PC-9 (cell line): ENCODE measurements at regions not wholly inside any gene's neighbourhood (a gene's known extent, or its start where the extent isn't known, plus 50 kb on each side); places are given as distances from the start of the nearest gene placed in this dataset.

Experiments
- BruUV-seq: library from RNA; stranded (reverse); fragments of 400-500 nt; replicated peaks from 2 replicates; lab custom pipeline; 2021; lab: Mats Ljungman, UMichigan
- CTCF ChIA-PET: fragments of 300-600 bp; sonication (Branson Sonifier 250); formaldehyde crosslinking; loops from one replicate; lab custom pipeline; 2022; ENCODE audit warnings: antibody characterized with exemption; lab: Charles Lee
- POLR2A ChIA-PET: fragments of 300-600 bp; sonication (Branson Sonifier 250); formaldehyde crosslinking; loops from one replicate; lab custom pipeline; 2022; ENCODE audit warnings: antibody characterized with exemption; ENCODE audit not compliant: unreplicated experiment; lab: Charles Lee
- DNase-seq, 2 experiments: peaks; one replicate each; pipeline versions ENCODE4 v3.0.0 to v3.0.0-alpha.2; 2015 to 2022; ENCODE audit warnings: mixed read lengths in 1 of 2
- H2AFZ ChIP-seq: fragments of 200-600 bp; sonication (generic); 2 replicates; pipeline ENCODE4 v1.8.1; 2017; ENCODE audit warnings: antibody characterized with exemption
- H3F3A ChIP-seq: fragments of 200-600 bp; sonication (generic); 2 replicates; pipeline ENCODE4 v1.8.1; 2017; ENCODE audit warnings: antibody characterized with exemption, mild to moderate bottlenecking, low read depth; ENCODE audit not compliant: insufficient read depth
- H3K27ac ChIP-seq: fragments of 200-600 bp; sonication (generic); 2 replicates; pipeline ENCODE4 v1.6.1; 2016; ENCODE audit warnings: mixed run types
- H3K27me3 ChIP-seq: fragments of 200-600 bp; sonication (generic); 2 replicates; pipeline ENCODE4 v1.6.1; 2016; ENCODE audit warnings: low read depth, mixed run types; ENCODE audit not compliant: insufficient read depth
- H3K36me3 ChIP-seq: fragments of 200-600 bp; sonication (generic); 2 replicates; pipeline ENCODE4 v1.6.1; 2016; ENCODE audit warnings: low read depth, mixed run types
- H3K4me1 ChIP-seq: fragments of 200-600 bp; sonication (generic); replicated peaks from 2 replicates; pipeline ENCODE4 v1.6.1; 2016; ENCODE audit warnings: mixed run types; ENCODE audit not compliant: insufficient read depth
- H3K4me2 ChIP-seq: fragments of 200-600 bp; sonication (generic); 2 replicates; pipeline ENCODE4 v1.6.1; 2017; ENCODE audit warnings: mixed run types
- H3K4me3 ChIP-seq: fragments of 200-600 bp; sonication (generic); 2 replicates; pipeline ENCODE4 v1.6.1; 2016; ENCODE audit warnings: mixed run types
- H3K79me2 ChIP-seq: fragments of 200-600 bp; sonication (generic); 2 replicates; pipeline ENCODE4 v1.6.1; 2017; ENCODE audit warnings: low read depth, mixed run types
- H3K9me2 ChIP-seq: fragments of 200-600 bp; sonication (generic); 2 replicates; pipeline ENCODE4 v1.8.1; 2017; ENCODE audit warnings: mild to moderate bottlenecking; ENCODE audit not compliant: insufficient read depth
- H3K9me3 ChIP-seq: fragments of 200-600 bp; sonication (generic); 2 replicates; pipeline ENCODE4 v1.8.1; 2016; ENCODE audit warnings: low read depth; ENCODE audit not compliant: insufficient read depth
- H4K20me1 ChIP-seq: fragments of 200-600 bp; sonication (generic); 2 replicates; pipeline ENCODE4 v1.8.1; 2017; ENCODE audit not compliant: insufficient read depth
- CTCF ChIP-seq: fragments of 200-600 bp; sonication (generic); conservative IDR thresholded peaks from 2 replicates; pipeline ENCODE4 v1.6.1; 2017; ENCODE audit warnings: mixed run types, antibody characterized with exemption, mild to moderate bottlenecking, moderate library complexity
- EZH2 ChIP-seq: fragments of 200-600 bp; sonication (generic); IDR thresholded peaks from 2 replicates; pipeline ENCODE4 v1.8.0; 2017; ENCODE audit warnings: antibody characterized with exemption, low read depth
- intact Hi-C: fragments of 100-400 bp; cut with micrococcal nuclease; formaldehyde crosslinking; loops from one replicate; pipeline ENCODE4 v1.10.0; 2022; ENCODE audit not compliant: unreplicated experiment

GRCh38 chr16:54512467-54512995 lies 225.9 kb upstream of the IRX3 start:
- POLR2A ChIA-PET = no interaction called here
- H3K4me2 ChIP-seq = no peak overlapping the region
- no peak overlapping the region for H2AFZ ChIP-seq
- intact Hi-C loops = no loop called here
- no peaks in the 10 kb centered on the region for H3K36me3 ChIP-seq
- no peaks in the 10 kb centered on the region for H4K20me1 ChIP-seq
- H3K27ac ChIP-seq = no peak overlapping the region
- no peaks in the 10 kb centered on the region for H3K9me3 ChIP-seq
- H3K9me2 ChIP-seq = no peaks in the 10 kb centered on the region
- no TSS peak for BruUV-seq
- no peak for TF ChIP-seq EZH2
- no peak for TF ChIP-seq CTCF
- no peaks in the 10 kb centered on the region for H3F3A ChIP-seq
- H3K27me3 ChIP-seq = no peaks in the 10 kb centered on the region
- H3K79me2 ChIP-seq = no peaks in the 10 kb centered on the region
- no peaks in the 10 kb centered on the region for H3K4me1 ChIP-seq
- no peak for DNase-seq
- CTCF ChIA-PET = no interaction called here
- no peak overlapping the region for H3K4me3 ChIP-seq

GRCh38 chr16:54511222-54511731 lies 224.7 kb upstream of the IRX3 start:
- no peaks in the 10 kb centered on the region for H3K27me3 ChIP-seq
- no peak for TF ChIP-seq CTCF
- TF ChIP-seq EZH2 = no peak
- no peaks in the 10 kb centered on the region for H3F3A ChIP-seq
- no peak overlapping the region for H2AFZ ChIP-seq
- H3K36me3 ChIP-seq = no peaks in the 10 kb centered on the region
- H3K79me2 ChIP-seq = no peaks in the 10 kb centered on the region
- no peak overlapping the region for H3K27ac ChIP-seq
- no peak for DNase-seq
- ChIA-PET CTCF (no interaction called here), POLR2A (interaction anchor here (0.6 kb wide), 1 partner anchor 26 kb away, joined by 3 read pairs; no protein-coding TSS in a partner anchor)
- H3K4me2 ChIP-seq = no peak overlapping the region
- H3K9me2 ChIP-seq = no peaks in the 10 kb centered on the region
- H3K9me3 ChIP-seq = no peaks in the 10 kb centered on the region
- no peaks in the 10 kb centered on the region for H4K20me1 ChIP-seq
- no peaks in the 10 kb centered on the region for H3K4me1 ChIP-seq
- BruUV-seq = no TSS peak
- H3K4me3 ChIP-seq = no peak overlapping the region
- intact Hi-C loops = no loop called here

GRCh38 chr16:54510685-54511221 lies 224.2 kb upstream of the IRX3 start:
- intact Hi-C loops = no loop called here
- POLR2A ChIA-PET = interaction anchor here (0.6 kb wide), 1 partner anchor 26 kb away, joined by 3 read pairs; no protein-coding TSS in a partner anchor
- no peaks in the 10 kb centered on the region for H3K27me3 ChIP-seq
- H3K27ac ChIP-seq = no peak overlapping the region
- H3K9me2 ChIP-seq = no peaks in the 10 kb centered on the region
- H3K4me1 ChIP-seq = no peaks in the 10 kb centered on the region
- TF ChIP-seq EZH2 (no peak), CTCF (no peak)
- H3K36me3 ChIP-seq = no peaks in the 10 kb centered on the region
- no peaks in the 10 kb centered on the region for H4K20me1 ChIP-seq
- H3K79me2 ChIP-seq = no peaks in the 10 kb centered on the region
- BruUV-seq = no TSS peak
- H3K4me2 ChIP-seq = no peak overlapping the region
- DNase-seq = no peak
- H3K4me3 ChIP-seq = no peak overlapping the region
- CTCF ChIA-PET = no interaction called here
- no peak overlapping the region for H2AFZ ChIP-seq
- no peaks in the 10 kb centered on the region for H3F3A ChIP-seq
- no peaks in the 10 kb centered on the region for H3K9me3 ChIP-seq
